ENCODE measurements at regions not wholly inside any gene's neighbourhood (a gene's known extent, or its start where the extent isn't known, plus 50 kb on each side); places are given as distances from the start of the nearest gene placed in this dataset.

DNA sequence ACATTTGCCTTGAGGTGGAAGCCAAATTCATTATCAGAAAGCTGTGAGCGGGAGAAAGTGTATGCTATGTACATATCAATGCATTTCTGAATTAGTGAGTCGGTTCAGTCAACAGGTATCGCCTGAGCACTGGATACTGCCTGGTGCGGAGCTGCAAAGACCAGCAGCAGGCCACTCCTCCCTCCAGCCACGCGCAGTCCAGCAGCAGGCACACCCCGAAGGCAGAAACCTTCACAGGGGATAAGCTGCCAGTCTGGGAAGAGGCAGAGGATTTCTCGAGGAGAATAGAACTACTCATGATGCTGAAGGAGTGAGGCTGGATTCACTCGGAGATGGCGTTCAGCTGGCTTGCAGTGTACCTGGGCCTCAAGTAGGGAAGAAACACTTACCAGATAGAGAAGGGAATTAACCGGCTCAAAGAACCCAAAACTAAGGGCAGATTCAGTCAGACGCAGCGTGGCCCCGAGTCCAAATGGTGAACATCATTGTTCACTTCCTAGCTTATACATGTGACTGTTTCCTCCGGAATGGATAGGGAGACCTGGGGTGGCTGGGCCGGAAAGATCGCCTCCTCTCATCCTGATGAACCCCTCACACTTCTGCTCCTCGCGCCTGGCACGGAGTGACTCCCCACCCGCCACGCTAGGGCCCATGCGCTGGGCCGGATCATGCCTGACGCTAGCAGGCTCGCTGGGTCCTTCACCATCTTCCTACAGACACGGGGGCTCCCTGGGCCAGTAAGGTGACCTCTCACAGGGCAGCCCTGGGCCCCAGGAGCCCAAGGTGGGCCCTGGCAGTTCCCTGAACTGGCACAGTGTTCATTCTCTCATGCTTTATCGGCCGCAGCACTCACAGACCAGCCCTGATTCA is 78.1 kb upstream of the SPATA31C2 start:
- Histone ChIP-seq H3K36me3 (ENCODE audit: control insufficient read depth, insufficient read depth, low read length) (no peaks in the 10 kb centered on the region), H3K27me3 (replicated peaks; ENCODE audit: control insufficient read depth, insufficient read depth, low read length) (no peaks in the 10 kb centered on the region), H3K4me3 (replicated peaks; ENCODE audit: low read depth, low read length) (no peak overlapping the region)
- no peak for DNase-seq (ENCODE audit: extremely low read depth, insufficient read length)
- TF ChIP-seq, protein P1, sequence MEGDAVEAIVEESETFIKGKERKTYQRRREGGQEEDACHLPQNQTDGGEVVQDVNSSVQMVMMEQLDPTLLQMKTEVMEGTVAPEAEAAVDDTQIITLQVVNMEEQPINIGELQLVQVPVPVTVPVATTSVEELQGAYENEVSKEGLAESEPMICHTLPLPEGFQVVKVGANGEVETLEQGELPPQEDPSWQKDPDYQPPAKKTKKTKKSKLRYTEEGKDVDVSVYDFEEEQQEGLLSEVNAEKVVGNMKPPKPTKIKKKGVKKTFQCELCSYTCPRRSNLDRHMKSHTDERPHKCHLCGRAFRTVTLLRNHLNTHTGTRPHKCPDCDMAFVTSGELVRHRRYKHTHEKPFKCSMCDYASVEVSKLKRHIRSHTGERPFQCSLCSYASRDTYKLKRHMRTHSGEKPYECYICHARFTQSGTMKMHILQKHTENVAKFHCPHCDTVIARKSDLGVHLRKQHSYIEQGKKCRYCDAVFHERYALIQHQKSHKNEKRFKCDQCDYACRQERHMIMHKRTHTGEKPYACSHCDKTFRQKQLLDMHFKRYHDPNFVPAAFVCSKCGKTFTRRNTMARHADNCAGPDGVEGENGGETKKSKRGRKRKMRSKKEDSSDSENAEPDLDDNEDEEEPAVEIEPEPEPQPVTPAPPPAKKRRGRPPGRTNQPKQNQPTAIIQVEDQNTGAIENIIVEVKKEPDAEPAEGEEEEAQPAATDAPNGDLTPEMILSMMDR (IDR thresholded peaks at IDR 0.05; ENCODE audit: insufficient read depth, low read length, poor library complexity, severe bottlenecking), result no peak

DNA sequence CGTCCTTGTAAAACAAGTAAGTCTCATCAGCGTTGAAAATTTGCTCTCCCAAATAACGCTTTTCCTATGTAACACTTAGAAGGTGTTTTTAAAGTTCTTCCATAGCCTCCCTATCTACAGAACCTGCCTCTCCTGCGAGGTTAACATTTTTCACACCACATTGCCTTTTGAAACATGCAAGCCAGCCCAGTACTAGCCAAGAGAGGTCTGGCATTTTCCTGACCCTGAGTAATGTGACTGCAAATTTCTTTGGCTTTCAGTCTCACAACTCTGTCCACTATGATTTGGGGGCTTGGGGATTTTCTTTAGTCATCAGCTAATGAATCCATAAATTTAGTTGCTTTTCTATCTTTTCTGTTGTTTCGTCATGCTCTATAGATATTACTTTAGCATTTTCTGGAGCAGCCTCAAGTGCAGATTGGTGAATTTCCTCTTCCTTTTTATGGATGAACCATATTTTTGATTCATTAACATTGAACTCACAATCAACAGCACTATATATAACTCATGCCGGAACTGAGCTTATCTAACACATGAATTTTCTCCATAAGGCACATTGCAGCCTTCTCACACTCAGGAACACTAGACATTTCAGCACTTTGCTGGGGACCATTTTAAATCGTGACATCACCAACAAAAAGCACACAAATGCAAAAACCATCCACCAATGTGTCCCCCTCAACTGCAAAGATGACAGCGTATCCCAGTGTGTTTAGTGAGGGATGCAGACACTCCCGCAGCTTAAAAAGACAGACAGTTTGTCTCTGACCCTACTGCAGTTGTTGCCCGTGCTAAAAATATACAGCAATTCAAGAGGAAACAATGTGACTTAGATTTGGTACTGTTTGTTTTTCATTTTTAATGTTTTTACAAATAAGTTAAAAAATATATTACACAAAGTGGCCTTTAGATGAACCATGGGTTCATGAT is 77.2 kb upstream of the SPATA31C2 start:
- TF ChIP-seq, protein P1 (IDR thresholded peaks at IDR 0.05; ENCODE audit: insufficient read depth, low read length, poor library complexity, severe bottlenecking), result no peak

DNA sequence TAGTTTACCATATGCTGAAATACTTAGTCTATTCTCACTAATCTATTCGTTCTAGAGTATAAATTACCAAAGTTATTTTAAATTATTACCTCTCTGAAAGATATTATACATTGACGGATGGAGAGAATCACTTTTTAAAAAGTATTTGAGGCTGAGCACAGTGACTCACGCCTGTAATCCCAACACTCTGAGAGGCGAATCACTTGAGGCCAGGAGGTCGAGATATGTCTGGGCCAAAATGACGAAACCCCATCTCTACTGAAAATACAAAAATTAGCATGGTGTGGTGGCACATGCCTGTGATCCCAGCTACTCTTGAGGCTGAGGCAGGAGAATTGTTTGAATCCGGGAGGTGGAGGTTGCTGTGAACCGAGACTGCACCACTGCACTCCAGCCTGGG is 64.0 kb upstream of the SPATA31C2 start:
- no peak for DNase-seq (ENCODE audit: extremely low read depth, insufficient read length)
- Histone ChIP-seq H3K36me3 (ENCODE audit: control insufficient read depth, insufficient read depth, low read length) (no peaks in the 10 kb centered on the region), H3K27me3 (replicated peaks; ENCODE audit: control insufficient read depth, insufficient read depth, low read length) (no peaks in the 10 kb centered on the region), H3K4me3 (replicated peaks; ENCODE audit: low read depth, low read length) (no peak overlapping the region)
- TF ChIP-seq, protein P1 (IDR thresholded peaks at IDR 0.05; ENCODE audit: insufficient read depth, low read length, poor library complexity, severe bottlenecking), result no peak

More for the DNA sequence above, 77.2 kb upstream of the SPATA31C2 start:
- Histone ChIP-seq H3K27me3 (replicated peaks; ENCODE audit: control insufficient read depth, insufficient read depth, low read length) (no peaks in the 10 kb centered on the region), H3K4me3 (replicated peaks; ENCODE audit: low read depth, low read length) (no peak overlapping the region), H3K36me3 (ENCODE audit: control insufficient read depth, insufficient read depth, low read length) (no peaks in the 10 kb centered on the region)
- DNase-seq (ENCODE audit: extremely low read depth, insufficient read length), result no peak

GRCh38 chr9:88198341-88198807 is 60.1 kb upstream of the SPATA31C2 start:
- no peak for DNase-seq (ENCODE audit: extremely low read depth, insufficient read length)
- TF ChIP-seq, protein P1 (IDR thresholded peaks at IDR 0.05; ENCODE audit: insufficient read depth, low read length, poor library complexity, severe bottlenecking), result no peak
- H3K4me3 ChIP-seq (replicated peaks; ENCODE audit: low read depth, low read length), result no peak overlapping the region

DNA sequence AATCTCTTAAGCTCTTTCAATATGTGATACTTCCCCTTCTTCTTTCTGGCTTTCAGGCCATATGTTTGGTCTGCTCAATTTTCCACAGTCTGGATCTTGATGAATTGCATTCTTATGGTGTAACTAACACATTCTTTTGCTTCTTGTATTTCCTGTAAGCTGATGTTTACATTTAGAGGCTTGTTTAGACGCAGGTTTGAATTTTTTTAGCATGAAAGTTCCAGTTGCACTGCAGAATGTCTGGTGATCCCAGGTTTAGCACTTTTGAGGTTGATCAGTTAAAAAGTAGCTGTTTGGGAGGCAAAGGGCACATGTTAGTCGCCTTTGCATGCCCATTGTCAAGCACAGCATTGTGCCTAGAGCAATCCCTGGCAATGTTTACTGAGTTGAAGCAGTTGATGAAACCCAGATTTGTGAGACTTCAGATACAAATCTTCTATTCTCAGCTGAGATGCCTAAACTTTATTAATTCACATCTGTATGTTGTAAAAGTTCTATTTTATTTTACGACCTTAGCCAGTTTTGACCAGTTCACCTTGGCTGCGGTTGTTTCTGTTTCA is 59.6 kb upstream of the SPATA31C2 start:
- Histone ChIP-seq H3K36me3 (ENCODE audit: control insufficient read depth, insufficient read depth, low read length) (no peaks in the 10 kb centered on the region), H3K4me3 (replicated peaks; ENCODE audit: low read depth, low read length) (no peak overlapping the region), H3K27me3 (replicated peaks; ENCODE audit: control insufficient read depth, insufficient read depth, low read length) (no peaks in the 10 kb centered on the region)
- TF ChIP-seq, protein P1 (IDR thresholded peaks at IDR 0.05; ENCODE audit: insufficient read depth, low read length, poor library complexity, severe bottlenecking), result no peak
- no peak for DNase-seq (ENCODE audit: extremely low read depth, insufficient read length)

More at GRCh38 chr9:88198341-88198807, 60.1 kb upstream of the SPATA31C2 start:
- Histone ChIP-seq H3K27me3 (replicated peaks; ENCODE audit: control insufficient read depth, insufficient read depth, low read length) (no peaks in the 10 kb centered on the region), H3K36me3 (ENCODE audit: control insufficient read depth, insufficient read depth, low read length) (no peaks in the 10 kb centered on the region)
